ENCODE measurements at regions not wholly inside any gene's neighbourhood (a gene's known extent, or its start where the extent isn't known, plus 50 kb on each side); places are given as distances from the start of the nearest gene placed in this dataset.

DNA sequence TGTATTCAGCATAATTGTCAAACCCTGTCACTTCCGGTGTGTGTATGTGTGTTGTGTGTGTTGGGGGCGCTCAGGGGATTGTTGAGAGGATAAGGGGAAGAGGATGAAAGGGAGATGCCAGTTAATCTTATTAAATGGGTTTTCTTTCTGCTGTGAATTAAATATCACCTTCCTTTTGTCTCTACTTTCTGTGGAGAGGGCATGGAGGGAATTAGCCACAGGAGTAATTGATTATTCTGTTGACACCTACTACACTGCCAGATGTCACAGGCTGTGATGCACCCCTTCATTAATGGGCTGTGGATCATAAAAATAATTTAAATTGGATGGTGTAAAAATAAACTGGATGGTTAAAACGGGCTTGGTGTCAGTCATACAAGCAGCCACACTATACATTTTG, 311.9 kb downstream of the MDFIC start:
- intact Hi-C loops (cut with micrococcal nuclease) = loop anchor here (5.0 kb wide), 1 partner anchor 137 kb away; no protein-coding TSS in a partner anchor
- FAIRE-seq (no peak), DNase-seq (ENCODE audit: low read depth, low spot score) (no peak)
- no peak overlapping the region for H3K4me3 ChIP-seq (replicated peaks in 1 of 3; ENCODE audit: insufficient read depth in 1 of 3, low read depth in 1 of 3, low read length in 3 of 3)
- no TSS peak for BruUV-seq (replicated peaks)
- POLR2A ChIA-PET = no interaction called here
- no peak overlapping the region for H3K27ac ChIP-seq (ENCODE audit: insufficient read depth, low read depth, low read length)
- H3K9me3 ChIP-seq (replicated peaks; ENCODE audit: control insufficient read depth, insufficient read depth, low read length) = no peaks in the 10 kb centered on the region
- no peaks in the 10 kb centered on the region for H3K36me3 ChIP-seq (ENCODE audit: control insufficient read depth in 2 of 2, extremely low read depth in 1 of 2, insufficient read depth in 2 of 2, low read length in 2 of 2)
- H3K9ac ChIP-seq (replicated peaks; ENCODE audit: extremely low read depth, insufficient read depth, low read length) = no peak overlapping the region
- H3K4me1 ChIP-seq (ENCODE audit: control insufficient read depth, extremely low read depth, insufficient read depth, low read length) = peaks cover 15% of the 10 kb centered on the region
- H3K4me2 ChIP-seq (ENCODE audit: insufficient read depth, low read length) = no peak overlapping the region
- H3K9me1 ChIP-seq (replicated peaks; ENCODE audit: control insufficient read depth, extremely low read depth, insufficient read depth, low read length) = no peaks in the 10 kb centered on the region
- no peak overlapping the region for H2AFZ ChIP-seq (ENCODE audit: low read depth, low read length)
- TF ChIP-seq, protein P1, sequence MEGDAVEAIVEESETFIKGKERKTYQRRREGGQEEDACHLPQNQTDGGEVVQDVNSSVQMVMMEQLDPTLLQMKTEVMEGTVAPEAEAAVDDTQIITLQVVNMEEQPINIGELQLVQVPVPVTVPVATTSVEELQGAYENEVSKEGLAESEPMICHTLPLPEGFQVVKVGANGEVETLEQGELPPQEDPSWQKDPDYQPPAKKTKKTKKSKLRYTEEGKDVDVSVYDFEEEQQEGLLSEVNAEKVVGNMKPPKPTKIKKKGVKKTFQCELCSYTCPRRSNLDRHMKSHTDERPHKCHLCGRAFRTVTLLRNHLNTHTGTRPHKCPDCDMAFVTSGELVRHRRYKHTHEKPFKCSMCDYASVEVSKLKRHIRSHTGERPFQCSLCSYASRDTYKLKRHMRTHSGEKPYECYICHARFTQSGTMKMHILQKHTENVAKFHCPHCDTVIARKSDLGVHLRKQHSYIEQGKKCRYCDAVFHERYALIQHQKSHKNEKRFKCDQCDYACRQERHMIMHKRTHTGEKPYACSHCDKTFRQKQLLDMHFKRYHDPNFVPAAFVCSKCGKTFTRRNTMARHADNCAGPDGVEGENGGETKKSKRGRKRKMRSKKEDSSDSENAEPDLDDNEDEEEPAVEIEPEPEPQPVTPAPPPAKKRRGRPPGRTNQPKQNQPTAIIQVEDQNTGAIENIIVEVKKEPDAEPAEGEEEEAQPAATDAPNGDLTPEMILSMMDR (IDR thresholded peaks at IDR 0.05; ENCODE audit: extremely low read depth in 1 of 2, insufficient read depth in 1 of 2, low read depth in 1 of 2, low read length in 2 of 2) = no peak
- TF ChIP-seq MYC (IDR thresholded peaks at IDR 0.05; ENCODE audit: low read depth, low read length) (no peak), GATA2 (IDR thresholded peaks at IDR 0.05; ENCODE audit: insufficient read depth, insufficient read length, low read depth, low read length) (no peak), POLR2A (IDR thresholded peaks at IDR 0.05; ENCODE audit: low read depth, low read length) (no peak), JUN (IDR thresholded peaks at IDR 0.05; ENCODE audit: borderline replicate concordance, insufficient read depth, insufficient read length, low read depth) (no peak), FOS (IDR thresholded peaks at IDR 0.05; ENCODE audit: borderline replicate concordance, insufficient read depth, low read length) (no peak)
- TF ChIP-seq, protein P2, sequence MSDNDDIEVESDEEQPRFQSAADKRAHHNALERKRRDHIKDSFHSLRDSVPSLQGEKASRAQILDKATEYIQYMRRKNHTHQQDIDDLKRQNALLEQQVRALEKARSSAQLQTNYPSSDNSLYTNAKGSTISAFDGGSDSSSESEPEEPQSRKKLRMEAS (IDR thresholded peaks at IDR 0.05; ENCODE audit: insufficient read depth, insufficient read length) = no peak
- no peaks in the 10 kb centered on the region for H3K27me3 ChIP-seq (ENCODE audit: control insufficient read depth in 2 of 2, insufficient read depth in 2 of 2, low read length in 2 of 2)
- CTCF ChIA-PET = interaction anchor here (1.3 kb wide), 1 partner anchor 10 kb away, joined by 3 read pairs; no protein-coding TSS in a partner anchor
- dilution Hi-C loops (cut with MboI; ENCODE audit: extremely low pct_ligation_motif_present, low sequenced_read_pairs) = no loop called here
- H4K20me1 ChIP-seq (replicated peaks; ENCODE audit: control insufficient read depth, extremely low read depth, insufficient read depth, low read length) = no peaks in the 10 kb centered on the region
- no peaks in the 10 kb centered on the region for H3K79me2 ChIP-seq (ENCODE audit: control insufficient read depth, insufficient read depth, low read length)

Data from endothelial cell of umbilical vein (primary cell).